GM12873 (cell line): ENCODE measurements at regions not wholly inside any gene's neighbourhood (a gene's known extent, or its start where the extent isn't known, plus 50 kb on each side); places are given as distances from the start of the nearest gene placed in this dataset.

ENCODE experiments used
- TF ChIP-seq, protein P1 (sequence below): IDR thresholded peaks from 2 replicates; pipeline ENCODE4 v1.5.1; 2012; ENCODE audit warnings: low read depth, mild to moderate bottlenecking, moderate library complexity, low read length, control low read depth; ENCODE audit not compliant: insufficient read depth; ENCODE audit errors: missing control alignments

DNA sequence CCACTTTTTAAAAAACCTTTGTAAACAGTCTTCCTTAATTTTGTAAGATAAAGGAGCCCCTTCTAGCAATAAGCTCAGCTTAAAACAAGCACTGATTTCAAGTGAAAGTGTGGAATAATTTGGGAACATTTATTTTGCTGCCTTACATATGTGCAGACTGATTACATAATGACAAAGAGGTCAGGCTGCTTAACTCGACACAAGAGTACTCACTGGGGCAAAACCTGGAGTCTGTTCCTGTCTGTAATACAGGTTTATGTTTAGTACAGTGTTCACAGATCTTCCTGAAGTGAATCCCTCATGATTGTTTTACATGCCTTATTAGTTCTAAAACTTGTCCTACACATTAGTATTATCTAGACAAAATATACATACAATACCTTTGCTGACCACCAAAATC, 609.8 kb downstream of the LMO7 start:
- TF ChIP-seq, protein P1, sequence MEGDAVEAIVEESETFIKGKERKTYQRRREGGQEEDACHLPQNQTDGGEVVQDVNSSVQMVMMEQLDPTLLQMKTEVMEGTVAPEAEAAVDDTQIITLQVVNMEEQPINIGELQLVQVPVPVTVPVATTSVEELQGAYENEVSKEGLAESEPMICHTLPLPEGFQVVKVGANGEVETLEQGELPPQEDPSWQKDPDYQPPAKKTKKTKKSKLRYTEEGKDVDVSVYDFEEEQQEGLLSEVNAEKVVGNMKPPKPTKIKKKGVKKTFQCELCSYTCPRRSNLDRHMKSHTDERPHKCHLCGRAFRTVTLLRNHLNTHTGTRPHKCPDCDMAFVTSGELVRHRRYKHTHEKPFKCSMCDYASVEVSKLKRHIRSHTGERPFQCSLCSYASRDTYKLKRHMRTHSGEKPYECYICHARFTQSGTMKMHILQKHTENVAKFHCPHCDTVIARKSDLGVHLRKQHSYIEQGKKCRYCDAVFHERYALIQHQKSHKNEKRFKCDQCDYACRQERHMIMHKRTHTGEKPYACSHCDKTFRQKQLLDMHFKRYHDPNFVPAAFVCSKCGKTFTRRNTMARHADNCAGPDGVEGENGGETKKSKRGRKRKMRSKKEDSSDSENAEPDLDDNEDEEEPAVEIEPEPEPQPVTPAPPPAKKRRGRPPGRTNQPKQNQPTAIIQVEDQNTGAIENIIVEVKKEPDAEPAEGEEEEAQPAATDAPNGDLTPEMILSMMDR: no peak

DNA sequence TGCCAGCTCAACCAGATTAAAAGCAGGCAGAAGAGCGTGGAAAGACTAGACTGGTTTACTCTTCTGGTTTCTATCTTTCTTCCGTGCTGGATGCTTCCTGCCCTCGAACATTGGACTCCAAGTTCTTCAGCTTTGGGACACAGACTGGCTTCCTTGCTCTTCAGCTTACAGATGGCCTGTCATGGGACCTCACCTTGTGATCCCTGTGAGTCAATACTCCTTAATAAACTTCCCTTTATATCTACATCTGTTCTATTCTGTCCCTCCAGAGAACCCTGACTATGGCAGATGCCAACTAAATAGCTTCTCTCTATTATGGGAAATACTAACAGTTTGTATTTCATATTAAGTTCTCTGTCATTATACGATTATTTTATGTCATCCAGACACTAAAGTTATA, 609.1 kb downstream of the LMO7 start:
- TF ChIP-seq, protein P1: no peak

DNA sequence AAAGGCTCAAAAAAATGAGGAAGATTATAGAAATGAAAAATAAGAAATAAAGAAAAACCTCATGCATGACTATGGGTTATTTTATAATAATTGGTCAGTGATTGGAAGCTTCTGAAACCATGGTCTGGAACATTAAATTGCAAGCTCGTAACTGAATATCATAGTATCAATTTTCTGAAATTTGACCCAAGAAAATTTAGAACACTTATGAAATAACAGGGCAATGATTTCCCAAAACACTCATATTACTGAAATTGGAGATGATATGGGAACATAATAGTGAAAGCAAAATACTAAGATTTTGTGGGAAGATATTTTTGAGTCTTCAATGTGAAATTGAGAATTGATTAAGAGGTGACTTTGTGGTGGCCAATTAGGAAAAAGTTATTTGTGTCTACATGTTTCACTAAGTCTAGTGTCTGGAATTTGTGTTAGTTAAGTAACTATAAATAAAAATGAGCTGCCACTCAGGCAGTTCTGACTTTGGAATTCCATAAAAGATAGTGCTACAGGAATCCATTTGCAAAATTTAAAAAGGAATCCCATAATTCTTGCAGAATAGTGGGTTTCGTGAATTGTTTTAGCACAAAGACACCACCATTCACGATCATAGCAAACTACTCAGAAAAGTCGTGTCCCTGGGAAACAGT, 603.0 kb downstream of the LMO7 start:
- TF ChIP-seq, protein P1: no peak

DNA sequence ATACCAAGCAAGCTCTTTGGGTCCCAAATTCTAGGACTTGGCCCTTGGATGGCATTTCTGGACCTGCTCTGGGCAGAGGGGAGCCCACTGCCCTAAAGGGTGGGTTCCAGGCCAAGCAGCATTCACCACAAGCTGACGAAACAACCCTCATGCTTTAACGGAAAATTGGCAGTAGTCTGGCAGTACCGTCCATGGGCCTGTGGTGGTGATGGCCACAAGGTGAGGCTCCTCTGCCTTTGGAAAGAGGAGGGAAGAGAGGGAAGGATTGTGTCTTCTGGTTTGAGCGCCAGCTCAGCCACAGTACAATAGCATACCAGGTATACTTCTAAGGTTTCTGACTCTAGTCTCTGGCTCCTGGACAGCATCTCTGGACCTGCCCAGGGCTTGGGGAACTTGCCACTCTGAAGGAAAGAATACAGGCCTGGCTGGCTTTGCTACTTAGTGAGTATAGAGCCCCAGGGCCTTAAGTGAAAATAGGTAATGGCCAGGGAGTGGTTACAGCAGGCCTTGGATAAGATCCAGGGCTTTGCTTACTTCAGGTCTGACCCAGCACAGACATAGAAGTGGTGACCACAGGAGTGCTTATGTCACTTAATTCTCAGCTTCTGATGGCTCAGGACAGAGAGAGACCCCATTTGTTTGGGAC, 595.5 kb downstream of the LMO7 start:
- TF ChIP-seq, protein P1: no peak

DNA sequence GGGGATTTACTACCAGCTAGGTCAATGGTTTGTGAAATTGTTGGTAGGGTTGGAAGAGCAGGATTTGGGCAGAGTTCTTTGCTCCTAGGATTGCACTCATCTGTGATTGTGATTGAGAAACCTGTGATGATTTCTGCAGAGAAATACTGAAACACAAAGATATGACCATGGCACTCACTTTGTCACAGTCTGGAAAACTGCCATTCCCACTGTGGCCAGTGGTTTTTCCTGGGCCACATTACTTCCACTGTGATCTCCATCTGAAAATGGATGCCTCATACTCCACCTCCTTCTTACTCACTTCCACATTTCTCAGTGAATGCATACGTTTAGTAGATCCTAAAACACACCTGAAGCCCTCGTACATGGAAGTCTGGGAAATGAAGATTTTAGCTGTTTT, 593.2 kb downstream of the LMO7 start:
- TF ChIP-seq, protein P1: no peak

DNA sequence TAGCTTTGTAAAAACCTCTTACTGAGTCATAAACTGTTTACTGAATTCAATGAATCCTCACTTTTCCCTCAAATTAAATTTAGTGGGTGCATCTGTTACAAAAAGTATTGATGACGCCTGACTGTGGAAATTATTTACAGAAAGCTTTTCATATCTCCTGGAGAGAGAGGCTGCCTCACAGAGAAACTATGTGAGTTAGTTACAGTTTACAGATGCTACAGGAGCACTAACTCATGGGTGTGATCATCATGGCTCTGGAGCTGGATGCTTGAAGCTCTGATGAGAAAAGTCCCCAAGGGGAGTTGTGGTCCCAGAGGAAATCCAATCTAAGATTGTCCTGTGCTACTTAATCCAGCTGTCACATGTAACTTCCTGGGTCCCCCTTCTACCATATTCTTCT, 590.8 kb downstream of the LMO7 start:
- TF ChIP-seq, protein P1: no peak

DNA sequence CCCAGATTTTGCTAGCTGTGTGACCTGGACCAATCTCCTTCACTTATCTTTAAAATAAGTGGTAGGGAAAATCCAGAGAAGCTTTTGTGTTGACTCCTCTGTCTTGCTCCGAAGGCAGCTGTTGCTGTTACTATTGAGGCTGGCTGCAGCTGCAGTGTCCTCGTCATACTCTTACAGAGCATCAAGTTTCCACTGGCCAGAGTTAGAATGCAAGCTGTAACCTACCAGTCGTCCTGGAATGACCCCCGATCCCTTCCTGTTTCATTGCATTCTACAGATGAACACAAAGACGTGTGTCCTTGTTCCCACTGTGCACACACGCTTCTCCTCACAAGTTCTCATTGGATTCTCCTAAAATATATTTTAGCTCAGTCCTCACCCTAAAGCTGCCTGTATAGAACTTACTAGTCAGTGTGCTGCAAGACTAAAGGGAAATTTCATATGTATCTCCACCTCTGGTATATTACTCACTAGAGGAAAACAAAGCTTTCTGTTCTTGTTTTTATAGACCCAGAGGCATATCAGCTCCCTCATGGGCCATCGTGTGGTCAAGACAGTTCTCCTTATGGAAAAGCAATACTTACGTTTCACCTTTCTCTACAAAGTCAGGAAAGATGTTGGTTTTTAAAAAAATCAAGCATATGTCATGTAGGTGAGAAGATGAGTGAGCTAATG, 589.8 kb downstream of the LMO7 start:
- TF ChIP-seq, protein P1: no peak
